ENCODE measurements at regions not wholly inside any gene's neighbourhood (a gene's known extent, or its start where the extent isn't known, plus 50 kb on each side); places are given as distances from the start of the nearest gene placed in this dataset.

DNA sequence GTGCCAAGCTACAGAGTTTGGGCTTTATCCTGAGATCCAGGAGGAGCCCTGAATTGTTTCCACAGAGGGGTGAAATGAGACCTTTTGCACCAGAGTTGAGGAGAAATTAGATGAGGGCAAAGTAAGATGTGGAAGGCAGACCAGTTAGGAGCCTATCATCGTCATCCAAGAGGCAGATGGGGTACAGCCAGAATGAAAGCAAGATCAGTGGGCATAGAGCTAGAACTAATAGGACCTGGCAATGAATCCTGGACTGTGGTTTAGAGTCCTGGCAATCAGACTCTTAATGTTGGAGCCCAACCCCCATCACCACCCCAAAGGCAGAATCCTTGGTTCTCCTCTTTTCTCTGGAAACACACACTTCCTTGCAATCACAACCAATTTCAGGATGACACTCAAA lies 166.6 kb upstream of the HMGA2 start:
- TF ChIP-seq, protein P1, sequence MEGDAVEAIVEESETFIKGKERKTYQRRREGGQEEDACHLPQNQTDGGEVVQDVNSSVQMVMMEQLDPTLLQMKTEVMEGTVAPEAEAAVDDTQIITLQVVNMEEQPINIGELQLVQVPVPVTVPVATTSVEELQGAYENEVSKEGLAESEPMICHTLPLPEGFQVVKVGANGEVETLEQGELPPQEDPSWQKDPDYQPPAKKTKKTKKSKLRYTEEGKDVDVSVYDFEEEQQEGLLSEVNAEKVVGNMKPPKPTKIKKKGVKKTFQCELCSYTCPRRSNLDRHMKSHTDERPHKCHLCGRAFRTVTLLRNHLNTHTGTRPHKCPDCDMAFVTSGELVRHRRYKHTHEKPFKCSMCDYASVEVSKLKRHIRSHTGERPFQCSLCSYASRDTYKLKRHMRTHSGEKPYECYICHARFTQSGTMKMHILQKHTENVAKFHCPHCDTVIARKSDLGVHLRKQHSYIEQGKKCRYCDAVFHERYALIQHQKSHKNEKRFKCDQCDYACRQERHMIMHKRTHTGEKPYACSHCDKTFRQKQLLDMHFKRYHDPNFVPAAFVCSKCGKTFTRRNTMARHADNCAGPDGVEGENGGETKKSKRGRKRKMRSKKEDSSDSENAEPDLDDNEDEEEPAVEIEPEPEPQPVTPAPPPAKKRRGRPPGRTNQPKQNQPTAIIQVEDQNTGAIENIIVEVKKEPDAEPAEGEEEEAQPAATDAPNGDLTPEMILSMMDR (IDR thresholded peaks at IDR 0.05): no peak
- no peak for TF ChIP-seq POLR2A (IDR thresholded peaks at IDR 0.05)
